Astrocyte of the cerebellum (primary cell): ENCODE measurements at regions not wholly inside any gene's neighbourhood (a gene's known extent, or its start where the extent isn't known, plus 50 kb on each side); places are given as distances from the start of the nearest gene placed in this dataset.

ENCODE experiments used
- DNase-seq: peaks from one replicate; pipeline ENCODE4 v3.0.0-alpha.2; 2011; ENCODE audit warnings: low read depth
- H3K4me3 ChIP-seq: 2 replicates; pipeline ENCODE4 v1.5.1; 2011; ENCODE audit warnings: mild to moderate bottlenecking, low read depth, low read length, moderate library complexity
- CTCF ChIP-seq: IDR thresholded peaks from 2 replicates; pipeline ENCODE4 v1.5.1; 2012; ENCODE audit warnings: low read length, low read depth, moderate library complexity, mild to moderate bottlenecking; ENCODE audit errors: missing control alignments
- in situ Hi-C: cut with HindIII; loops from 2 replicates; pipeline ENCODE4 v1.10.0; 2017; ENCODE audit warnings: low sequenced_read_pairs

- in situ Hi-C loops: no loop called here
- no peak for TF ChIP-seq CTCF
These were observed 215.1 kb downstream of the SEC61B start for GRCh38 chr9:99437145-99437544.

GRCh38 chr9:99438596-99438995, 216.5 kb downstream of the SEC61B start:
- no peak for DNase-seq
- in situ Hi-C loops: no loop called here
- no peak overlapping the region for H3K4me3 ChIP-seq
- no peak for TF ChIP-seq CTCF

More at GRCh38 chr9:99437145-99437544, 215.1 kb downstream of the SEC61B start:
- DNase-seq: no peak
- no peak overlapping the region for H3K4me3 ChIP-seq

- no peak for DNase-seq
- no peak for TF ChIP-seq CTCF
- in situ Hi-C loops: no loop called here
- no peak overlapping the region for H3K4me3 ChIP-seq
These were observed 219.7 kb downstream of the SEC61B start for GRCh38 chr9:99441829-99442228.

GRCh38 chr9:99445371-99445891, 223.3 kb downstream of the SEC61B start:
- peak; percentile 29 for DNase-seq
- H3K4me3 ChIP-seq: no peak overlapping the region
- TF ChIP-seq CTCF: no peak
- in situ Hi-C loops: no loop called here

GRCh38 chr9:99445920-99446319, 223.8 kb downstream of the SEC61B start:
- no peak for TF ChIP-seq CTCF
- no peak for DNase-seq
- in situ Hi-C loops: no loop called here
- no peak overlapping the region for H3K4me3 ChIP-seq

- in situ Hi-C loops: no loop called here
- no peak for TF ChIP-seq CTCF
- no peak for DNase-seq
- H3K4me3 ChIP-seq: no peak overlapping the region
These were observed 225.9 kb downstream of the SEC61B start for GRCh38 chr9:99447951-99448350.

- in situ Hi-C loops: no loop called here
- no peak for DNase-seq
- no peak overlapping the region for H3K4me3 ChIP-seq
- no peak for TF ChIP-seq CTCF
These were observed 227.6 kb downstream of the SEC61B start for GRCh38 chr9:99449726-99450125.
